Hematopoietic multipotent progenitor cell treated with erythropoietin and hydrocortisone succinate and interleukin-3 and kit ligand, for 6 days (in vitro differentiated cells): ENCODE measurements at regions not wholly inside any gene's neighbourhood (a gene's known extent, or its start where the extent isn't known, plus 50 kb on each side); places are given as distances from the start of the nearest gene placed in this dataset.
"Not testable (repeated sequence)": the region's sequence is repeated elsewhere in the genome, so short reads cannot be mapped to it uniquely, and the experiment has no call there.

Source experiments
- DNase-seq: peaks from one replicate; pipeline ENCODE4 v3.0.0-alpha.2; 2015

DNA sequence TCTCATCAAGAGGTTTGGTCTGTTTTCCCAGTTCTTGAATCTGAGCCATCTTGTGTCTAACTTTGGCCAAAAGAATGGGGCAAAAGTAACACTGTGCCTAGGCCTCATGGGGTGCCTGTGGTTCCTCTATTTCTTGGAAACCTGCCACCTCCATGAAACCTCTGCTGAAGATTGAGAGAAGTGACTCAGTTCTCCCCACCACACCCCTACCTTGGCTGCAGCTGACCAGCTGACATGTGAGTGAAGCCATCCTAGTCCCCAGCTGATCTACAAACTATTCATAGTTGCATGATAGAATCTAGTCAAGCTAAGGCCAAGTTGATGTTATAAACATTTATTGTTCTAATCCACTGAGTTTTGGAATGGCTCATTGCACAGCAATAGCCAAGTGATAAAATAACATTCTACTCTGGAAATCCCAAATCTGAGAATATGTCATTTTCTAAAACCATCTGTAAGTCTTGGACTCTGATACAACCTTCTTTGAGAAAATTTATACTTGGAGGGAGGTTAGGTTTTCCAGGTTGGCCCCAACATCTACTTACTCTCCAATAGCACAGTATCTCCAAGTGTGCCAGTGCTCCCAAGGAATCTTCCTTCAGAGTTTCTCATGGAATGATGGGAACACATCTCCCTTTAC is 107.0 kb upstream of the SMLR1 start:
- DNase-seq = peak; percentile 3

DNA sequence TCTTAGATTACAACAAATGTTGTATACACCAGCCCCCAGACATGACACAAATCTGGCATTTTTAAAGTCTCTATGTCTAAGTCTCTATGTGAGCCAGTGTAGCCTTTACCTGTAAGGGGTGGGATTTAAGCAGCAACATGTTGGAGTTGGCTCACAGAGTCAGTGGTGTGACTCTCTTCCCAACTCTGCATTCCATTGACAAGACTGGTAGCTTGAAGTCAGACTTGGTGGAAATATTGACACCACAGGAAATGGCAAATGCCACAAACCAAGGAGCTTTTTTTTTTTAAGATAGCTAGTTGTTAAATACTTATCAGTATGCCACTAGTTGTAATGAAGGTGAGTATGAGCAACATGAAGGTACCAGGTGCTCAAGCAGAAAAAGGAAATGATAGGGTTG is 103.1 kb upstream of the SMLR1 start:
- DNase-seq = no peak

DNA sequence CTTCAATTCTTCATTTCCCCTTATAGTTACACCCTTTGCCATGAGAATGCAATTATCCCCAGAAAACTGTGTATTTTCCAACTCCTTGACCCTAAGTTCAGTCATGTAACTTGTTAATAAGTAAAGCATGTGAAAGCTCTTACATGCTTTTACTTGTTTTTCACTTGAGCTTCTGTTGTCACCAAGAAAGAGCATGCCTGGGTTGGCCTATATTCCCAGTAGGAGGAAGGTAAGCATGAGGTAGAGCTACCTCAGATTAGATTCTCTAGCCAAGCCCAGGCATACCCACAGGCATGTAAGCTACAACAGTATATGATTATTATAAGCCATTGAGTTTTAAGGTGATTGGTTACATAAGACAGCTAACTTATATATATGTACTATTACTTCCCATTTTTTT is 101.7 kb upstream of the SMLR1 start:
- no peak for DNase-seq

DNA sequence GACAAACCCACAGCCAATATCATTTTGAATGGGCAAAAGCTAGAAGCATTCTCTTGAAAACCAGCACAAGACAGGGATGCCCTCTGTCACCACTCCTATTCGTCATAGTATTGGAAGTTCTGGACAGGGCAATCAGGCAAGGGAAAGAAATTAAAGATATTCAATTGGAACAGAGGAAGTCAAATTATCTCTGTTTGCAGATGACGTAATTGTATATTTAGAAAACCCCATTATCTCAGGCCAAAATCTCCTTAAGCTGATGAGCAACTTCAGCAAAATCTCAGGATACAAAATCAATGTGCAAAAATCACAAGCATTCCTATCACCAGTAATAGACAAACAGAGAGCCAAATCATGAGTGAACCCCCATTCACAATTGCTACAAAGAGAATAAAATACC is 99.1 kb upstream of the SMLR1 start:
- not testable (repeated sequence) for DNase-seq

DNA sequence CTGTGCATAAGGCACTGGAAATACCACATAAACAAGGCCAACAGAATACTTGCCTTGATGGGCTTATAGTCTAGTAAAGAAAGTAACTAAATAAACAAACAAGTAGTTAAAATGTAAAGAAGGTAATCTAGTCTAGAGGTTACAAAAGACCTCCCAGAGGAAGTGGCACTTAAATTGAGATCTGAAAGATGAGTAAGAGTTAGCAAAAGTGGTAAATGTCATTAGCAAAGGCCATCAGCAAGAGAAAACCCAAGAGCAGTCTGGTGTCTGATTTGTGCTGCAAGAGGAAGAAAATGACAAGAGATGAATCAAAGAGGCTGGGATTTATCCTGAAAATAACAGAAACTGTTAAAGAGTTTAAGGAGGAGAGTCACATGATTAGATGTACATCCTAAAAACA is 96.6 kb upstream of the SMLR1 start:
- DNase-seq = no peak

DNA sequence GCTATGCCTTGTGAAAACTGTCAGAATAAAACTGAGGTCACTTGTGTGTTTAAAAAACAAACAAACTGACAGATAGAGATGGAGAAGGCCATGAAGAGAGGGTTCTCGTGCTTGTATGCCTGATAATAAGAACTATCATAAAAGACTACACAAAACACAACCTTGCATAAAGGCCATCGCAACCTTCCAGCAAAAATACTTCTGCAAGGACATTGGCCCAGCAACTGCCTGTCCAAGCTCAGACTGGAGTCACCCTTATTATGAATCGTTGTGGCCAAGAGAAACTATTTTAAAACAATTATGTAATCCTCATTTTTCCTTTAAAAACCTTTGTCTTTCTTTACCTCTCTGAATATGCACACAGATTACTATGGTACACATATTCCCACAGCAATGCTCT is 93.0 kb upstream of the SMLR1 start:
- no peak for DNase-seq

DNA sequence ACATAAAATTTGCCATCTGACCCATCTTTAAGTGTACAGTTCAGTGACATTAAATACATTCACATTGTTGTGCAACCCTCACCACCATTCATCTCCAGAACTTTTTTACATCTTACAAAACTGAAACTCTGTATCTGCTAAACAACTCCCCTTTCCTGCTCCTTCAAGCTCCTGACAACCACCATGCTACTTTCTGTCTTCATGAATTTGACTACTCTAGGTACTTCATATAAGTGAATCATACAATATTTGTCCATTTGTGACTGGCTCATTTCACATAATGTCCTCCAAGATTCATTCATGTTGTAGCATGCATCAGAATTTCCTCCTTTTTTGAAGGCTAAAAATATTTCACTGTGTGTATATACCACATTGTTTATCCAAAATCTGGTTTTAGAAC is 86.9 kb upstream of the SMLR1 start:
- no peak for DNase-seq

DNA sequence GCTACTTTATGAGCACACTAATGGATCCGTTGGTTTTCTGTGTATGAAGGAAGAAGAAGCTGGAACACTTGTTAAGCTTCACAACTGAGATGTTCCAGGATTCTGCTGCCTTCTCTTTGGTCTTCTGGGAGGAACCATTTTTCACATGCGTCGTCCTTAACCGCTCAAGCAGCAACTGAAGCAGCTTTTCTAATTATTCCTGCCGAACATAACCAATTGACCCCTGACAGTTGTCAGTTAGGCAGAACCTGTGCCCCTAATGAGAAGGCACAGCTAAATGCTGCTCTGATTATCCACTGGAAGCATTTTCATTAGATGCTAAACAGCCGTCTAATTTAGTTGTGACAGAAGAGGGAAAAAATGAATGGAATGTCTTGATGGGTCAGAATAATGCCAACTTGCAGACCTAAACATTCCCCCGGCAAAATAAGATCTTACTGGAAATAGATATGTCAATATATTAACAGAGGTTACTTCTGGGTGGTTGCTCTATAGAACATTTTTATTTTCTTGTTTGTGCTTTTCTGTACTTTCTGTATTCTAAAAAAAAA is 85.0 kb upstream of the SMLR1 start:
- DNase-seq = no peak

DNA sequence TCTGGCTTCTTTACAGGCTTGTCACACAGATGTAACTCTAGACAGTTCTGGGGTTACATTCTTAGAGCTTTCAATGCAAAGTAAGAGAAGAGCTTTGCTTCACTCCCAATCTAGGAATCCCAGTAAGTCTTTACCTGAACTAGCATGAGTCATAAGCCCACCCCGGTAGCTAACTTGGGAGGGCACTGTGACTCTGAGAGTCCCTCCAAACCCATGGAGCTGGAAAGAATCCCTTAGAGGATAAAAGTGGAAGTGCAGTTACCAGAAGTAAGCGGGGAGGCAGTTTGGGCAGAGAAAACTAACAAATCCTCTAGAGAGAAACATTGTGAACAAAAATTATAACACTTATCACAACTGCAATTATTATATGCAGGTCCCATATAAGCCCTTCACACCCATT is 84.0 kb upstream of the SMLR1 start:
- no peak for DNase-seq

DNA sequence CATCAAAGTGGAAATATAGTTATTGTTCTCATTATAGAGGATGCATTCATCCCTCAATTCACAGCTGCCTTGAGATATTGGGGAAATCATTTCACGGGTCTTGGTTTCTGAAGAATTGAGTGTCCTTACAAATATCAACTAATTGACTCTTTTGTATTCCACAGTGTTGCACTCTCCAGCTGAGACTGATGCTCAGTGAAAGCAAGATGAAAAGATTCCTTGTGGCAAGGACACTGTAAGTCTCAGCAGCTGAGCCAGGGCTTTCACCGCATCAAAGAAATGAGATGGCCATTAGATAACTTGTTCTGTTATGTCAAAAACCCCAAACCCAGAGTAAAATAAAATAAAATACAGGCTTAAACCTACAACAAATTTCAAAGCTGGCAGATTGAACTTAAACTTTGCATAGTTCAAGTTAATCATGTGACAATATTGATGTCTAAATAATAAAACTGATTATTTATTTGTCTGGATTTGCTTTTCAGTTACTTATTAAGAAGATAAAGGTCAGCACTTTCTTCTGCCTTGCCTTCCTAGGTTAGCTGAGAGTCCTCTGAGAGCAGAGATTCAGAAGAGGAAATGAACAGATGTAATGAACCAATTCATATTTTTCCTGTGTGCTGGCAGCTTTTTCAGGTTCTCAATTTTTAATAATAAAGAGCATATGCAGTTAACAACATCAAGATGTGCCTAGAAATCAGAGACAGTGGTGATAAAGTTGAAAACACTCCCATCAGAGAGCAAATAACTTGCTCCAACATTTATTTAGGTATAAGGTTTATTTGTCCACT is 82.4 kb upstream of the SMLR1 start:
- no peak for DNase-seq

DNA sequence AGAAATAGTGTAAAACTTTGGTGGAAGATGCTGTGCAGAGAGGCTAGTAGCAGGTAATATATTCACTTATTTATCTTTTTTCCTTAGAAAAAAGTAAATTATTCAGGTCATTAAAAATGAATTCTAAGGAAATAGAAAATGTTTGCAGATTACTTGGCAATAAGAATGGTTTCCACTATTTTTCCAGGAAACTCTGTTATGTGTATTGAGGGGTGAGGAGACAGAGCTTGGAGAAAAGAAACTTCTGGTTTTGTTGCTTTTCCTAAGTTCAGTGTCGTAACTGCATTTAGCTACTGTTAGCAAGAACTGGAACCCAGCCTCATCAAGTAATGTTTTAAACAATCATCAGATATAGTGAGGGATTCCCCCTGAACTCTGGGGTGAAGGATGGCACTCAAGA is 79.2 kb upstream of the SMLR1 start:
- no peak for DNase-seq

DNA sequence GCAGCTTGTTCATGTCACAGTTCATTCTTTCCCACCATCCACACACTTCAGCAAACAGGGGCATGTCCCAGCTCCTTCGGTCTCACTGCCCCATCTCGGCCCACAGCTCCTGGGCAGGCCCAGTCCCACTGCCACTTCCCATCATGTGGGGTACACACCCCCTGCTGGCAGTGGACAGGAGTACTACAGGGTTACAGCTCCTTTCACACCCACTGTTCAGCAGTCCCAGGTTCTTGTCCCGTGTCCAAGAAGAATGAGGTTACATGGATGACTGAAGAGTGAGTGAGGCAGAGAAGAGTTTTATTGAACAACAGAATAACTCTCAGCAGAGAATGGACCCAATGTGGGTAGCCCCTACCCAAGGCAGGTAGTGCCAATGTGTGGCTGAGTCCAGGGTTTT is 77.8 kb upstream of the SMLR1 start:
- DNase-seq = no peak

DNA sequence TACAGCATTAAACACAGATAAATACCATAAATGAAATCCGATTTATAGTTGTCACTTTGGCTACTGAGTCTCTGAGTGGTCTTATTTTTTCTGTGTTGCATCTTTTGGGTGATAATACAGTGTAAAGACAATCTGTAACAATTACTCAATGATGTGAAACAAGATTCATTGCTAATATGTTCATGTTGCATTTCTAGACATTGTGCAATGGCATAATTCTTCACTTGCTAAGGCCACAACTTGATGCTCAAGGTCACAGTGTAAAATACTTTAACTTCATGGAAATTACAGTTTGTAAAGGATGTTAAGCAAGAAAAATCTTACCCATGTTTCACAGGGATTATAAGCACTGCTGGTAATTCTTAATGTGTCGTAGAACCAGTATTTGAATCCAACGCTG is 74.9 kb upstream of the SMLR1 start:
- DNase-seq = no peak

DNA sequence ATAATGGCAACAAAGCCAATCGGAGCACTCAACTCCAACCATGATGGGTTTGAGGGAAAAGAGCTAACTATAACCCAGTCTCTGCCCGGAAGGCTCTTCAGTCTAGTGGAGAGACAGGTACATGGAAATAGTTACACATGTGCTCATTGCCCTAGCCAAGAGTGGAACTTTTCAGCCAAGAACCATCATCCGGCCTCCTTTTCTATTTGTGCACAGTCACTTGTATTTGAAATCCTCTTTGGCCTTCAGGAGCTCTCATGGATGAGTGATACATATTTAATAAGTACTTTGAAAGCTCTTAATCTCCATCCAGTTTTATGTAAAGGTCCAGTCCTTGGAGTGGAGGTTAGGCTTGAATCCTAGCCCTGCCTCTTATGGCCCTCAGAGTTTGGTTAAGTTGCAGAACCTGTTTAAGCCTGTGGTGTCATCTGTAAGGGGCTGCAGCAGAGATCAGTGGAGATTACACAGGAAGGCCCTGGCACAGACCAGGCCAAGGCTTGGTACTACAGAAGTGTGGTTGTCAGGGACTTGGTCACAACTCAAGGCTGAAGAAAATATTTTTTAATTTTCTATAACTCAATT is 72.3 kb upstream of the SMLR1 start:
- no peak for DNase-seq

DNA sequence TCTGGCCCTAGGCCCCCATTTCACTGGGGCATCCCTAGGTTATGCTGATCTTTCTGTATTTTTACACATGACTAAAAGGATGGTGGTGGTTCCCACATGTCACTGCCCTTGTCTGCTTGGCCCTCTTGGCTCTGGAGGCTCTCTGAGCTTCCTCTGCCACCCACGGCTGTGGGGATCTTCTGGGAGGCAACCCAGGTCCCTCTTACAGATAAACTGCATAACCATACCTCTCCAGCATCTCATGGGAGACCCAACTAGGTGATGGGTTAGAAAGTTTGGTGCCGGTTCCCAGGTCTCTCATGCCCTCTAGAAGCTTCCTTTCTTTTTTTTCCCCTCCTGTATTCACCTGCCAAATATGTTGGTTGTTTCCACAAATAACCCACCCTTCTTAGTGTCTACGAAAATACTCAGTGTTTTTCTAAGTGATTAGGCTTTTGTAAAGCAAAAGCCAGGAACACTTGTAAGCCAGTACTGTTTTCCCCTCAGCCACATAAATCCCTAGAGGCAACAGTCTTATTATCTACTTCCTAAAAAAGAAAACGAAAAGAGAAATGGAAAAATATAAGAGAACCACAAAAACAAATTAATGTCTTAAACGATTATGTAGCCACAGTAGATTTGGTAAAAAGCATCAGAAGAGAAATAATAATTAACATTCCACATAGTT is 71.7 kb upstream of the SMLR1 start:
- DNase-seq = no peak

DNA sequence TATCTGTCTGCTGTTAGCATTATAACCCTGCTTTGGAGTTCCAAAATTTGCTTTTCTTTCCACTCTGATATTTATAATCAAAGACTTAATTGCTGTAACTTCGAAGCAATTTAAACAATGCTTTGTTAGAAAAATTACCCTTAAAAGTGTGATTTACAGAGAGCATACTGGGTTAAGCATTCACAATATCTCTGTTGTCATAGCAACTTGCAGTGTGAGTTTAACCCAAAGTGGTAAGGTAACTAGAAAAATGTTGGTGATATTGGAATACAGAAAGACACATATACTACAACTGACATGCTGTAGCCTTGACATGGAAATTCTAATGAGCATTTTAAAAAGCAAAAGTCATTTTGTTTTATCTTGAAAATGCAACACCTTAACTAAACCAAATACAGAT is 70.4 kb upstream of the SMLR1 start:
- no peak for DNase-seq

DNA sequence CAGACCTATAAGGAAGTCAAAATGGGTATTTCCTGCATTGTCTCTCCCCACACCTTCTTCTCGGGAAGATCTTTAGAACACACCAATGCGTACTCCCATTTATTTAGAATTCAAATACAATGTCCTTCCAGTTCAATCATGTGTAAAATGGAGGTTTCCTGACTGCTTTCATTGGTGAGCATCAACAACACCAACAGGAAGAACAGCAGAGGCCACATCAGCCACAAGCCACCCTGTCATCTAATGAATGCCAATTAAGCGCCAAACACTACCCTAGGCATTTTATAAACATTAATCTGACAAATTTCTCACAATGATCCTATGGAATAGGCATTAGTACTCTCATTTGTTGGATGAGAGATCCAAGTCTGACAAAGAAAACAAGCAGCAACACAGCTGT is 68.4 kb upstream of the SMLR1 start:
- DNase-seq = no peak

DNA sequence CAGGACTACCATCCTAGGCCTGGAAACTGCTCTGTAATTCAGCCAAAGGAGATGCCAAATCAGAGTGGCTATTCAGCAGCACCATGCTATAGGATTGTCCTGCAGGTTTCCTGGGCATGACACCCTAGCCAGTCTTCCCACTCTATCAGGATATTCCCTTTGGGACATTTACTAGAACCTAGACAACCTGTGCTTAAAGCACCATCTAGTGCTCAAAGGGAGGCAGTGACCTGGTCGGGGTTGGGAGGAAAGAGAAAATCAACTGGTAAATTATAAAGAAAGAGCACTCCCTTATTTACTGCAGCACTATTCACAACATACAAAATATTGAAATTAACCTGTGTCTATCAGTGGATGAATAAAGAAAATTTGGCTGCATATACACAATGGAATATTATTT is 67.2 kb upstream of the SMLR1 start:
- peak; percentile 8 for DNase-seq

DNA sequence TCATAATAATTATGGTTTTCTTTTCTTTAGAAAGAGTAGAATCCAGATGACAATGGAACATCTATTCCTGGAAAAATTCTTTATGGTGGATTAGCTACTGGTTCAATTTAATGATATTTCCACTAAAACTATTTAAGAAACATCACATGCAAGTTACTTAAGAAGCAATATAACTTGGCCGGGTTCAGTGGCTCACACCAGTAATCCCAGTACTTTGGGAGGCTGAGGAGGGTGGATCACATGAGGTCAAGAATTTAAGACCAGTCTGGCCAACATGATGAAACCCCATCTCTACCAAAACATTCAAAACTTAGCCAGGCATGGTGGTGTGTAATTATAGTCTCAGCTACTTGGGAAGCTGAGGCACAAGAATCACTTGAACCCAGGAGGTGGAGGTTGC is 65.9 kb upstream of the SMLR1 start:
- no peak for DNase-seq

DNA sequence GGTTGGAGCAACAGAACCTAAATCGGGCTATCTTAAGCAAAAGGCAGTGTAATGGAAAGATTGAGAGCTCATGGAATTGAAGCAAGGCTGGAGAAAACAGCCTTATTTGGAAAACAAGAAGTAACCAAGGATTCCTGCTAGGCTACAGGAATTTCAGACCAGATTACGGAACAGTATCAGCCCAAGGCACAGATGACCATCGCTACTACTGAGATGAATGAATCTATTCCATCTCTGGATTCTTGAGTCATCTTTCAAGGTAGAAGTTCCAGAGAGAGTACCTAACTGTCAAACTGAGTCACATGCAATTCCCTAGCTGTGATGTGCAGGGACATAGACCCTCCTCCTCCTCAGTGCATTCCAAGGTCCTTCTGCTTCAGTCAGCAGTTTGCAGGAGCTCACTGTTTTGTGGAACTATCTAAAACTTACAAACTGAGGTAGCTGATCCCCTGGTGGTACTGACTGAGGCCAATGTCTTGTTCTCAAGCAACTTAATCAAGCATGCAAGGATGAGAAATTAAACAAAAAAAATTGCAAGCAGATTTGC is 62.0 kb upstream of the SMLR1 start:
- DNase-seq = no peak

DNA sequence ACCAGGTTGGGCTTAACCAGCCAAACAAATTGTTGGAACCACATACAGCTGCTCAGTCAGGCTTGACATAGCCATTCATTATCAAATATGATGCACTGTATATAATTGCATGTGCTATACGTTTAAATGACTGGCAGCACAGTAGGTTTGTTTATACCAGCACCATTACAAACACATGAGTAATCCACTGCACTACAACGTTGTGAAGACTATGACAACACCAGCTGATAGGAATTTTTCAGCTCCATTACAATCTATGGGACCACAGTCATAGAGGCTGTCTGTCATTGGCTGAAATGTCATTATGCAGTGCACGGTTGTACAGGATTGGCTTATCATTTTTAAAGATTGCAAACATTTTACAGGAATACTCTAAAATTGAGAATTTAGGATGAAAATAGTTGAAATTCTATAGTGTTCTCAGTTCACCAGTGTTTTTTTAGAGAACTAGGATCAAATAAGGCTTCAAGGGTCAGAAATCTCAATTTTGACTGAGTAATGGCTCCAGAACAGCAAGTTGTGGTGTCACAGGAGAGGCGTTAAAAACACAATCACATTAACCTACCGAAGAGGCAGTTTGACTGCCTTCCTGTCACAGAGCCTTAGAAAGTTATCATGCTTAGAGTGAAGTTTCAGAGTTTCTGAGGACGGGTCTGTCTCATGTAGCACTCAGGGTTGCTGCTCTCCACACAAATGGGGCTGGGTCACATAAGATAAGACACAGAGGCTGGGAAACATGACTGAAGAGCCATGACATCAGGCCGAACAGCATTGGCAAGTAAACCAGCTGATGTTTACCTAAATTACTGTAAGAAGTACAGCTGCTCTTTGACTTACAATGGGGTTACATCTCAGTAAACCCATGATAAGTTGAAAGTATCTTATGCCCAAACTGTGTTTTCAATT is 60.7 kb upstream of the SMLR1 start:
- DNase-seq = no peak

DNA sequence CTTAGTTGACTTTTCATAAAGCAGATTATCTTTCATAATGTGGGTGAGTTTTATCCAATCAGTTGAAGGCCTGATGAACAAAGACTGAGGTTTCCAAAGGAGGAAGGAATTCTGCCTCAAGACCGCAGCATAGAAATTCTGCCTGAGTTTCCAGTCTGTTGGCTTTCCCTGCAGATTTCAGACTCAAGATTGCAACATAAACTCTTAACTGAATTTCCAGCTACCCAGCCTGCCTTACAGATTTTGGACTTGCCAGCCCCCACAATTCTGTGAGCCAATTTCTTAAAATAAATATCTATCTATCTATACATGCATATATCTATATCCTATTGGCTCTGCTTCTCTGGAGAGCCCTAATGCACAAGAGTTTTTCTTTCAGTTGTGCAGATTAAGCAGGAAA is 57.3 kb upstream of the SMLR1 start:
- no peak for DNase-seq
